Stimulated activated effector memory CD8-positive, alpha-beta T cell treated with anti-CD3 and anti-CD28 coated beads, Interleukin-12 subunit alpha, Interleukin-12 subunit beta, amount 100 ng/mL, for 72 hours (primary cell): ENCODE measurements at regions not wholly inside any gene's neighbourhood (a gene's known extent, or its start where the extent isn't known, plus 50 kb on each side); places are given as distances from the start of the nearest gene placed in this dataset.

Experiments
- ATAC-seq: fragments of 150-1000 bp; cut with Tn5 transposase; 2 replicates; pipeline ENCODE4 v1.10.0; 2021
- DNase-seq, 2 donors: peaks; one replicate each; pipeline ENCODE4 v3.0.0; 2021 to 2022; ENCODE audit warnings: low spot score in 2 of 2
- H3K27ac Mint-ChIP-seq: one replicate; pipeline ENCODE4 v1.8.0; 2022; ENCODE audit warnings: mild to moderate bottlenecking, mixed read lengths
- H3K36me3 Mint-ChIP-seq: one replicate; pipeline ENCODE4 v1.8.0; 2022; ENCODE audit warnings: mild to moderate bottlenecking, mixed read lengths
- H3K4me1 Mint-ChIP-seq: one replicate; pipeline ENCODE4 v1.8.0; 2022; ENCODE audit warnings: mixed read lengths
- H3K4me3 Mint-ChIP-seq: one replicate; pipeline ENCODE4 v1.8.0; 2022; ENCODE audit warnings: mild to moderate bottlenecking, mixed read lengths
- H3K9me3 Mint-ChIP-seq: one replicate; pipeline ENCODE4 v1.8.0; 2022; ENCODE audit warnings: mixed read lengths

- H3K36me3 Mint-ChIP-seq: no peaks in the 10 kb centered on the region
- H3K27ac Mint-ChIP-seq: no peak overlapping the region
- ATAC-seq (no peak), DNase-seq (no peak)
- peaks cover 6% of the 10 kb centered on the region for H3K9me3 Mint-ChIP-seq
- no peak overlapping the region for H3K4me3 Mint-ChIP-seq
- H3K4me1 Mint-ChIP-seq: no peaks in the 10 kb centered on the region
Measured at GRCh38 chr5:125603321-125603720, 819.9 kb upstream of the GRAMD2B start.

- H3K9me3 Mint-ChIP-seq: peaks cover 6% of the 10 kb centered on the region
- no peak for DNase-seq
- H3K4me1 Mint-ChIP-seq: no peaks in the 10 kb centered on the region
- no peak overlapping the region for H3K27ac Mint-ChIP-seq
- H3K4me3 Mint-ChIP-seq: no peak overlapping the region
- no peak for ATAC-seq
- H3K36me3 Mint-ChIP-seq: no peaks in the 10 kb centered on the region
Measured at GRCh38 chr5:125604104-125604503, 819.1 kb upstream of the GRAMD2B start.

- no peaks in the 10 kb centered on the region for H3K4me1 Mint-ChIP-seq
- no peak for ATAC-seq
Measured at GRCh38 chr5:125607018-125607417, 816.2 kb upstream of the GRAMD2B start.

GRCh38 chr5:125609011-125609410, 814.2 kb upstream of the GRAMD2B start:
- Mint-ChIP-seq H3K9me3 (peaks cover 3% of the 10 kb centered on the region), H3K4me3 (no peak overlapping the region)
- ATAC-seq: no peak

More at GRCh38 chr5:125607018-125607417, 816.2 kb upstream of the GRAMD2B start:
- H3K4me3 Mint-ChIP-seq: no peak overlapping the region
- H3K36me3 Mint-ChIP-seq: no peaks in the 10 kb centered on the region
- no peak overlapping the region for H3K27ac Mint-ChIP-seq
- DNase-seq: no peak
- peaks cover 6% of the 10 kb centered on the region for H3K9me3 Mint-ChIP-seq

GRCh38 chr5:125610892-125611291, 812.3 kb upstream of the GRAMD2B start:
- Mint-ChIP-seq H3K4me3 (no peak overlapping the region), H3K27ac (no peak overlapping the region), H3K9me3 (peaks cover 3% of the 10 kb centered on the region), H3K36me3 (no peaks in the 10 kb centered on the region), H3K4me1 (no peaks in the 10 kb centered on the region)
- ATAC-seq: no peak
- DNase-seq: no peak

More at GRCh38 chr5:125609011-125609410, 814.2 kb upstream of the GRAMD2B start:
- Mint-ChIP-seq H3K36me3 (no peaks in the 10 kb centered on the region), H3K27ac (no peak overlapping the region), H3K4me1 (no peaks in the 10 kb centered on the region)
- no peak for DNase-seq

GRCh38 chr5:125611541-125611940, 811.7 kb upstream of the GRAMD2B start:
- Mint-ChIP-seq H3K4me1 (no peaks in the 10 kb centered on the region), H3K9me3 (peaks cover 3% of the 10 kb centered on the region), H3K36me3 (no peaks in the 10 kb centered on the region), H3K4me3 (no peak overlapping the region), H3K27ac (no peak overlapping the region)
- DNase-seq: no peak
- ATAC-seq: no peak

GRCh38 chr5:125612181-125612721, 811.0 kb upstream of the GRAMD2B start:
- Mint-ChIP-seq H3K4me1 (no peaks in the 10 kb centered on the region), H3K36me3 (no peaks in the 10 kb centered on the region), H3K4me3 (no peak overlapping the region), H3K27ac (no peak overlapping the region), H3K9me3 (peaks cover 3% of the 10 kb centered on the region)
- DNase-seq (no peak), ATAC-seq (no peak)

- H3K27ac Mint-ChIP-seq: no peak overlapping the region
- no peaks in the 10 kb centered on the region for H3K4me1 Mint-ChIP-seq
- no peak for DNase-seq
- ATAC-seq: no peak
- H3K4me3 Mint-ChIP-seq: no peak overlapping the region
- H3K36me3 Mint-ChIP-seq: no peaks in the 10 kb centered on the region
- peaks cover 3% of the 10 kb centered on the region for H3K9me3 Mint-ChIP-seq
Measured at GRCh38 chr5:125612776-125613175, 810.4 kb upstream of the GRAMD2B start.

GRCh38 chr5:125630237-125630636, 793.0 kb upstream of the GRAMD2B start:
- Mint-ChIP-seq H3K4me3 (no peak overlapping the region), H3K4me1 (no peaks in the 10 kb centered on the region), H3K36me3 (no peaks in the 10 kb centered on the region), H3K9me3 (peaks cover 3% of the 10 kb centered on the region), H3K27ac (no peak overlapping the region)
- DNase-seq: no peak
- no peak for ATAC-seq

- DNase-seq (no peak), ATAC-seq (no peak)
- H3K4me3 Mint-ChIP-seq: no peak overlapping the region
- H3K9me3 Mint-ChIP-seq: peaks cover 3% of the 10 kb centered on the region
- no peaks in the 10 kb centered on the region for H3K4me1 Mint-ChIP-seq
- H3K36me3 Mint-ChIP-seq: no peaks in the 10 kb centered on the region
- no peak overlapping the region for H3K27ac Mint-ChIP-seq
Measured at GRCh38 chr5:125633523-125633922, 789.7 kb upstream of the GRAMD2B start.

GRCh38 chr5:125634216-125634835, 788.9 kb upstream of the GRAMD2B start:
- Mint-ChIP-seq H3K27ac (no peak overlapping the region), H3K4me3 (no peak overlapping the region), H3K36me3 (no peaks in the 10 kb centered on the region), H3K4me1 (no peaks in the 10 kb centered on the region), H3K9me3 (peaks cover 2% of the 10 kb centered on the region)
- DNase-seq (no peak), ATAC-seq (no peak)

GRCh38 chr5:125639858-125640257, 783.4 kb upstream of the GRAMD2B start:
- Mint-ChIP-seq H3K9me3 (peaks cover 28% of the 10 kb centered on the region), H3K36me3 (no peaks in the 10 kb centered on the region), H3K4me3 (no peak overlapping the region), H3K4me1 (no peaks in the 10 kb centered on the region), H3K27ac (no peak overlapping the region)
- ATAC-seq (no peak), DNase-seq (no peak)

GRCh38 chr5:125652761-125653160, 770.4 kb upstream of the GRAMD2B start:
- ATAC-seq: no peak
- Mint-ChIP-seq H3K36me3 (no peaks in the 10 kb centered on the region), H3K9me3 (peaks cover 13% of the 10 kb centered on the region), H3K4me1 (no peaks in the 10 kb centered on the region), H3K27ac (no peak overlapping the region), H3K4me3 (no peak overlapping the region)
- DNase-seq: no peak

GRCh38 chr5:125654392-125654791, 768.8 kb upstream of the GRAMD2B start:
- Mint-ChIP-seq H3K4me3 (no peak overlapping the region), H3K27ac (no peak overlapping the region), H3K4me1 (no peaks in the 10 kb centered on the region), H3K36me3 (no peaks in the 10 kb centered on the region), H3K9me3 (peaks cover 9% of the 10 kb centered on the region)
- ATAC-seq (no peak), DNase-seq (no peak)

GRCh38 chr5:125655156-125655555, 768.1 kb upstream of the GRAMD2B start:
- ATAC-seq (no peak), DNase-seq (no peak)
- Mint-ChIP-seq H3K4me3 (no peak overlapping the region), H3K4me1 (no peaks in the 10 kb centered on the region), H3K9me3 (peaks cover 9% of the 10 kb centered on the region), H3K36me3 (no peaks in the 10 kb centered on the region), H3K27ac (no peak overlapping the region)

- Mint-ChIP-seq H3K36me3 (no peaks in the 10 kb centered on the region), H3K9me3 (peaks cover 4% of the 10 kb centered on the region), H3K4me1 (no peaks in the 10 kb centered on the region), H3K4me3 (no peak overlapping the region), H3K27ac (no peak overlapping the region)
- DNase-seq (no peak), ATAC-seq (no peak)
Measured at GRCh38 chr5:125657936-125658335, 765.3 kb upstream of the GRAMD2B start.
